Upper lobe of right lung (tissue), 1 donor: ENCODE measurements at regions not wholly inside any gene's neighbourhood (a gene's known extent, or its start where the extent isn't known, plus 50 kb on each side); places are given as distances from the start of the nearest gene placed in this dataset.
"Not testable (repeated sequence)": the region's sequence is repeated elsewhere in the genome, so short reads cannot be mapped to it uniquely, and the experiment has no call there.

Source experiments
- ATAC-seq: fragments of 200-7000 bp; cut with Tn5 transposase; one replicate; pipeline ENCODE4 v1.9.1; 2020; ENCODE audit warnings: mild to moderate bottlenecking, moderate library complexity
- DNase-seq: peaks from one replicate; pipeline ENCODE4 v3.0.0-alpha.2; 2020
- H3K27ac ChIP-seq: fragments of 200-600 bp; one replicate; pipeline ENCODE4 v1.8.0; 2022
- H3K27me3 ChIP-seq: fragments of 200-600 bp; one replicate; pipeline ENCODE4 v1.8.0; 2022; ENCODE audit warnings: mild to moderate bottlenecking
- H3K36me3 ChIP-seq: fragments of 200-600 bp; one replicate; pipeline ENCODE4 v1.8.0; 2022
- H3K4me1 ChIP-seq: fragments of 200-600 bp; one replicate; pipeline ENCODE4 v1.8.0; 2022
- H3K4me3 ChIP-seq: fragments of 200-600 bp; one replicate; pipeline ENCODE4 v1.8.0; 2022; ENCODE audit warnings: mild to moderate bottlenecking
- H3K9me3 ChIP-seq: fragments of 200-600 bp; one replicate; pipeline ENCODE4 v1.8.0; 2022
- CTCF ChIP-seq: fragments of 200-600 bp; IDR thresholded peaks from one replicate; pipeline ENCODE4 v1.8.0; 2022; ENCODE audit warnings: antibody characterized with exemption
- intact Hi-C: fragments of 100-400 bp; cut with DNase I; formaldehyde crosslinking; loops from one replicate; pipeline ENCODE4 v1.11.0; 2022
- donor health status: DM: no; HTN: yes; CAD: no; lungs with severe emphysema.

GRCh38 chr5:125486634-125487033 is 740.2 kb upstream of the ZNF608 start:
- intact Hi-C loops, result no loop called here

GRCh38 chr5:125487231-125487630 is 740.8 kb upstream of the ZNF608 start:
- Histone ChIP-seq H3K9me3 (no peaks in the 10 kb centered on the region), H3K4me1 (peaks cover 11% of the 10 kb centered on the region), H3K27ac (no peak overlapping the region), H3K36me3 (no peaks in the 10 kb centered on the region), H3K4me3 (no peak overlapping the region), H3K27me3 (no peaks in the 10 kb centered on the region)
- TF ChIP-seq CTCF, result no peak
- intact Hi-C loops, result no loop called here
- DNase-seq, result no peak
- no peak for ATAC-seq

More at GRCh38 chr5:125486634-125487033, 740.2 kb upstream of the ZNF608 start:
- Histone ChIP-seq H3K27ac (no peak overlapping the region), H3K4me3 (no peak overlapping the region), H3K27me3 (no peaks in the 10 kb centered on the region), H3K4me1 (peaks cover 11% of the 10 kb centered on the region), H3K9me3 (no peaks in the 10 kb centered on the region), H3K36me3 (no peaks in the 10 kb centered on the region)
- no peak for ATAC-seq
- no peak for TF ChIP-seq CTCF
- DNase-seq, result no peak

GRCh38 chr5:125487652-125488051 is 741.2 kb upstream of the ZNF608 start:
- H3K9me3 ChIP-seq, intact Hi-C loops, H3K4me3 ChIP-seq, H3K27me3 ChIP-seq, ATAC-seq, H3K27ac ChIP-seq, H3K36me3 ChIP-seq, DNase-seq: not testable (repeated sequence)
- peaks cover 11% of the 10 kb centered on the region for H3K4me1 ChIP-seq

GRCh38 chr5:125489146-125489545 is 742.7 kb upstream of the ZNF608 start:
- no peak for TF ChIP-seq CTCF
- intact Hi-C loops, result no loop called here
- no peak overlapping the region for H3K4me3 ChIP-seq
- DNase-seq (no peak), ATAC-seq (no peak)
- H3K36me3 ChIP-seq, result no peaks in the 10 kb centered on the region
- H3K27ac ChIP-seq, result no peak overlapping the region
- H3K9me3 ChIP-seq, result no peaks in the 10 kb centered on the region
- peaks cover 11% of the 10 kb centered on the region for H3K4me1 ChIP-seq
- H3K27me3 ChIP-seq, result no peaks in the 10 kb centered on the region

GRCh38 chr5:125491986-125492492 is 745.6 kb upstream of the ZNF608 start:
- no peaks in the 10 kb centered on the region for H3K27me3 ChIP-seq
- H3K9me3 ChIP-seq, result no peaks in the 10 kb centered on the region
- intact Hi-C loops, result no loop called here
- no peak for DNase-seq
- H3K27ac ChIP-seq, result no peak overlapping the region
- ATAC-seq, result no peak
- H3K4me1 ChIP-seq, result no peaks in the 10 kb centered on the region
- TF ChIP-seq CTCF, result no peak
- no peak overlapping the region for H3K4me3 ChIP-seq
- no peaks in the 10 kb centered on the region for H3K36me3 ChIP-seq

GRCh38 chr5:125492977-125493376 is 746.5 kb upstream of the ZNF608 start:
- no peaks in the 10 kb centered on the region for H3K4me1 ChIP-seq
- intact Hi-C loops, result no loop called here
- no peak for DNase-seq
- TF ChIP-seq CTCF, result no peak
- no peaks in the 10 kb centered on the region for H3K9me3 ChIP-seq
- H3K4me3 ChIP-seq, result no peak overlapping the region
- H3K27me3 ChIP-seq, result no peaks in the 10 kb centered on the region
- no peaks in the 10 kb centered on the region for H3K36me3 ChIP-seq
- H3K27ac ChIP-seq, result no peak overlapping the region
- ATAC-seq, result no peak
